AG08395 (cell line): ENCODE measurements at regions not wholly inside any gene's neighbourhood (a gene's known extent, or its start where the extent isn't known, plus 50 kb on each side); places are given as distances from the start of the nearest gene placed in this dataset.

Experiments
- DNase-seq: peaks from one replicate; pipeline ENCODE4 v3.0.0; 2012; ENCODE audit warnings: mixed read lengths, low spot score

GRCh38 chr13:54890976-54891375 lies 1862.4 kb downstream of the OLFM4 start:
- no peak for DNase-seq

- DNase-seq = no peak
These were observed 1872.7 kb downstream of the OLFM4 start for GRCh38 chr13:54901316-54901715.

GRCh38 chr13:54912367-54912766 lies 1883.8 kb downstream of the OLFM4 start:
- DNase-seq = no peak

- no peak for DNase-seq
These were observed 1885.1 kb downstream of the OLFM4 start for GRCh38 chr13:54913668-54914067.

GRCh38 chr13:54927538-54927937 lies 1898.9 kb downstream of the OLFM4 start:
- DNase-seq = no peak

- no peak for DNase-seq
These were observed 1899.5 kb downstream of the OLFM4 start for GRCh38 chr13:54928071-54928470.

GRCh38 chr13:54934121-54934520 lies 1905.5 kb downstream of the OLFM4 start:
- DNase-seq = no peak

- DNase-seq = no peak
These were observed 1917.4 kb downstream of the OLFM4 start for GRCh38 chr13:54945973-54946372.

GRCh38 chr13:54949735-54950134 lies 1921.1 kb downstream of the OLFM4 start:
- DNase-seq = no peak

- no peak for DNase-seq
These were observed 1921.9 kb downstream of the OLFM4 start for GRCh38 chr13:54950546-54950945.

- DNase-seq = no peak
These were observed 1925.2 kb downstream of the OLFM4 start for GRCh38 chr13:54953786-54954185.

- DNase-seq = no peak
These were observed 1930.2 kb downstream of the OLFM4 start for GRCh38 chr13:54958781-54959180.

- DNase-seq = no peak
These were observed 1937.3 kb downstream of the OLFM4 start for GRCh38 chr13:54965881-54966280.

GRCh38 chr13:54972838-54973237 lies 1944.2 kb downstream of the OLFM4 start:
- DNase-seq = no peak

GRCh38 chr13:54975676-54976075 lies 1947.1 kb downstream of the OLFM4 start:
- DNase-seq = no peak

- DNase-seq = no peak
These were observed 1952.0 kb downstream of the OLFM4 start for GRCh38 chr13:54980651-54981050.

GRCh38 chr13:54989418-54989817 lies 1960.8 kb downstream of the OLFM4 start:
- DNase-seq = no peak

GRCh38 chr13:54999399-54999907 lies 1970.8 kb downstream of the OLFM4 start:
- no peak for DNase-seq

GRCh38 chr13:55000043-55000442 lies 1971.4 kb downstream of the OLFM4 start:
- no peak for DNase-seq

- DNase-seq = no peak
These were observed 1972.2 kb downstream of the OLFM4 start for GRCh38 chr13:55000844-55001243.

- no peak for DNase-seq
These were observed 1973.3 kb downstream of the OLFM4 start for GRCh38 chr13:55001881-55002280.

GRCh38 chr13:55007681-55008080 lies 1979.1 kb downstream of the OLFM4 start:
- no peak for DNase-seq

- no peak for DNase-seq
These were observed 1984.4 kb downstream of the OLFM4 start for GRCh38 chr13:55013051-55013450.

GRCh38 chr13:55029280-55029679 lies 2000.7 kb downstream of the OLFM4 start:
- DNase-seq = no peak

- DNase-seq = no peak
These were observed 2009.6 kb downstream of the OLFM4 start for GRCh38 chr13:55038230-55038629.
